OCI-LY1 (cell line): ENCODE measurements at regions not wholly inside any gene's neighbourhood (a gene's known extent, or its start where the extent isn't known, plus 50 kb on each side); places are given as distances from the start of the nearest gene placed in this dataset.
"Not testable (repeated sequence)": the region's sequence is repeated elsewhere in the genome, so short reads cannot be mapped to it uniquely, and the experiment has no call there.

ENCODE experiments used
- H2AFZ ChIP-seq: fragments of 200-600 bp; sonication (generic), shearing (Covaris generic); 2 replicates; pipeline ENCODE4 v1.6.0; 2014; ENCODE audit warnings: antibody characterized with exemption, mild to moderate bottlenecking, low read length
- H3F3A ChIP-seq: fragments of 200-600 bp; sonication (generic), shearing (Covaris generic); 2 replicates; pipeline ENCODE4 v1.6.0; 2014; ENCODE audit warnings: mild to moderate bottlenecking, antibody characterized with exemption, low read length, moderate library complexity; ENCODE audit not compliant: insufficient read depth
- H3K27ac ChIP-seq: fragments of 200-600 bp; sonication (generic); 2 replicates; pipeline ENCODE4 v1.5.1; 2014; ENCODE audit warnings: low read length, mixed run types, mild to moderate bottlenecking, low read depth; ENCODE audit not compliant: poor library complexity, severe bottlenecking
- H3K27me3 ChIP-seq: fragments of 200-600 bp; sonication (generic); 2 replicates; pipeline ENCODE4 v1.6.0; 2014; ENCODE audit warnings: antibody characterized with exemption, mild to moderate bottlenecking, low read length, moderate library complexity; ENCODE audit not compliant: insufficient read depth
- H3K36me3 ChIP-seq: fragments of 200-600 bp; sonication (generic); 2 replicates; pipeline ENCODE4 v1.6.1; 2014; ENCODE audit warnings: mild to moderate bottlenecking, antibody characterized with exemption, low read length, moderate library complexity, mixed read lengths; ENCODE audit not compliant: insufficient read depth
- H3K4me1 ChIP-seq: fragments of 200-600 bp; sonication (generic); 2 replicates; pipeline ENCODE4 v1.5.1; 2014; ENCODE audit warnings: mild to moderate bottlenecking, low read length, moderate library complexity; ENCODE audit not compliant: insufficient read depth, severe bottlenecking
- H3K4me2 ChIP-seq: fragments of 200-600 bp; sonication (generic), shearing (Covaris generic); 2 replicates; pipeline ENCODE4 v1.6.1; 2014; ENCODE audit warnings: low read length
- H3K4me3 ChIP-seq: fragments of 200-600 bp; sonication (generic); 2 replicates; pipeline ENCODE4 v1.5.1; 2014; ENCODE audit warnings: low read length, low read depth, mild to moderate bottlenecking, mixed read lengths; ENCODE audit not compliant: poor library complexity, severe bottlenecking
- H3K79me2 ChIP-seq: fragments of 200-600 bp; shearing (Covaris generic); 2 replicates; pipeline ENCODE4 v1.6.1; 2016; ENCODE audit warnings: mixed run types, low read length, mixed read lengths; ENCODE audit not compliant: insufficient read depth
- H3K9ac ChIP-seq: fragments of 200-600 bp; sonication (generic), shearing (Covaris generic); 2 replicates; pipeline ENCODE4 v1.6.1; 2014; ENCODE audit warnings: mild to moderate bottlenecking, low read length, mixed read lengths
- H3K9me2 ChIP-seq: fragments of 200-600 bp; sonication (generic), shearing (Covaris generic); 2 replicates; pipeline ENCODE4 v1.6.1; 2014; ENCODE audit warnings: low read depth, mild to moderate bottlenecking, low read length, mixed read lengths
- H3K9me3 ChIP-seq: fragments of 200-600 bp; shearing (Covaris generic); 2 replicates; pipeline ENCODE4 v1.6.1; 2014; ENCODE audit warnings: low read length, mixed read lengths
- H4K20me1 ChIP-seq: fragments of 200-600 bp; sonication (generic), shearing (Covaris generic); 2 replicates; pipeline ENCODE4 v1.6.0; 2016; ENCODE audit warnings: mild to moderate bottlenecking, low read length; ENCODE audit not compliant: insufficient read depth
- CTCF ChIP-seq: fragments of 200-600 bp; sonication (generic), shearing (Covaris generic); IDR thresholded peaks from 2 replicates; pipeline ENCODE4 v1.5.1; 2017; ENCODE audit warnings: mild to moderate bottlenecking, antibody characterized with exemption, low read length, moderate library complexity, mixed read lengths
- EZH2 ChIP-seq: fragments of 200-600 bp; sonication (generic), shearing (Covaris generic); IDR thresholded peaks from 2 replicates; pipeline ENCODE4 v1.8.0; 2017; ENCODE audit warnings: borderline replicate concordance, mixed run types, mild to moderate bottlenecking, antibody characterized with exemption, low read length, moderate library complexity, mixed read lengths

GRCh38 chr2:237209885-237210284, 124.2 kb downstream of the COPS8 start:
- H2AFZ ChIP-seq = no peak overlapping the region
- H3K9me3 ChIP-seq = no peaks in the 10 kb centered on the region
- no peaks in the 10 kb centered on the region for H4K20me1 ChIP-seq
- H3K79me2 ChIP-seq = no peaks in the 10 kb centered on the region
- TF ChIP-seq EZH2 (no peak), CTCF (no peak)
- no peaks in the 10 kb centered on the region for H3K27me3 ChIP-seq
- no peaks in the 10 kb centered on the region for H3K9me2 ChIP-seq
- no peaks in the 10 kb centered on the region for H3F3A ChIP-seq
- H3K9ac ChIP-seq = no peak overlapping the region
- no peak overlapping the region for H3K27ac ChIP-seq
- H3K4me3 ChIP-seq = no peak overlapping the region
- H3K4me1 ChIP-seq = no peaks in the 10 kb centered on the region
- no peak overlapping the region for H3K4me2 ChIP-seq
- H3K36me3 ChIP-seq = no peaks in the 10 kb centered on the region

GRCh38 chr2:237210297-237210696, 124.6 kb downstream of the COPS8 start:
- H3F3A ChIP-seq = no peaks in the 10 kb centered on the region
- H3K27me3 ChIP-seq = no peaks in the 10 kb centered on the region
- no peaks in the 10 kb centered on the region for H3K4me1 ChIP-seq
- H3K36me3 ChIP-seq = no peaks in the 10 kb centered on the region
- no peak overlapping the region for H3K4me2 ChIP-seq
- H2AFZ ChIP-seq = no peak overlapping the region
- H3K9me3 ChIP-seq = no peaks in the 10 kb centered on the region
- TF ChIP-seq EZH2 (no peak), CTCF (no peak)
- H4K20me1 ChIP-seq = no peaks in the 10 kb centered on the region
- H3K27ac ChIP-seq = no peak overlapping the region
- H3K9ac ChIP-seq = no peak overlapping the region
- no peaks in the 10 kb centered on the region for H3K79me2 ChIP-seq
- no peak overlapping the region for H3K4me3 ChIP-seq
- no peaks in the 10 kb centered on the region for H3K9me2 ChIP-seq

GRCh38 chr2:237210763-237211162, 125.1 kb downstream of the COPS8 start:
- no peak overlapping the region for H3K9ac ChIP-seq
- no peak overlapping the region for H3K27ac ChIP-seq
- no peaks in the 10 kb centered on the region for H3K4me1 ChIP-seq
- H3K9me2 ChIP-seq = no peaks in the 10 kb centered on the region
- no peaks in the 10 kb centered on the region for H3K36me3 ChIP-seq
- H3K79me2 ChIP-seq = no peaks in the 10 kb centered on the region
- TF ChIP-seq EZH2 = no peak
- no peak for TF ChIP-seq CTCF
- no peak overlapping the region for H3K4me2 ChIP-seq
- no peaks in the 10 kb centered on the region for H3K9me3 ChIP-seq
- no peaks in the 10 kb centered on the region for H3F3A ChIP-seq
- H2AFZ ChIP-seq = no peak overlapping the region
- H3K27me3 ChIP-seq = no peaks in the 10 kb centered on the region
- no peak overlapping the region for H3K4me3 ChIP-seq
- no peaks in the 10 kb centered on the region for H4K20me1 ChIP-seq

GRCh38 chr2:237212356-237213279, 126.9 kb downstream of the COPS8 start:
- H3K4me1 ChIP-seq, H4K20me1 ChIP-seq, H3K9ac ChIP-seq, H3K27me3 ChIP-seq, H3K4me3 ChIP-seq, H3K9me2 ChIP-seq, H3K4me2 ChIP-seq, H2AFZ ChIP-seq, H3K79me2 ChIP-seq, H3K9me3 ChIP-seq, H3F3A ChIP-seq, H3K36me3 ChIP-seq, H3K27ac ChIP-seq: not testable (repeated sequence)
